Erythroblast (primary cell): ENCODE measurements at regions not wholly inside any gene's neighbourhood (a gene's known extent, or its start where the extent isn't known, plus 50 kb on each side); places are given as distances from the start of the nearest gene placed in this dataset.

Source experiments
- GATA1 ChIP-seq: IDR thresholded peaks from 2 replicates; pipeline ENCODE4 v1.6.1; 2011; ENCODE audit warnings: low read depth, mild to moderate bottlenecking, control low read depth, low read length, moderate library complexity
- POLR2A ChIP-seq: IDR thresholded peaks from 2 replicates; pipeline ENCODE4 v1.6.1; 2011; ENCODE audit warnings: mild to moderate bottlenecking, low read length

DNA sequence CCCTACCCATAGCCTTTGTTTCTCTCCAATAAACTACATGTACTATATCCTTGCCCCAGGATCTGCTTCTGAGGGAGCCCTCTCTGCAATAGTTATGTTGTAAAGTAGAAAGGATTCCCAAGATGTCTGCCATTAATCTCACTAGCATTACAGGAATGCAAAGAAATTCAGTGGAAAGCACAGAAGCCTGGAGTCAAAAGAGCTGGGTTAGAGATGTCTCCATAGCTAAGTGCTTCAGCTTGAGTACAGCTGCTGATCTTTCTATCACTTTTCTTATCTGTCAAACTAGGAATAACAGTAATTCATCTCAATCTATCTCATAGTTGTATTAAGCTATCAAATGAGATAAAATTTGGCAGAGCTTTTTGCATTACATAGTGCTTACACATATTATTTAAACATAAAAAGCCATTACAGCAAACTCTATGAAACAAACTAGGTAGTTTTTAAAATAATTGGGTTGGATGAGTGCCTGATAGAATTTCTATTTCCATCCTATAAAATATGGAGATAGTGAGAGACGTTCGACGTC, 799.5 kb upstream of the SEMA6D start:
- TF ChIP-seq POLR2A (no peak), GATA1 (no peak)
